ENCODE measurements at regions not wholly inside any gene's neighbourhood (a gene's known extent, or its start where the extent isn't known, plus 50 kb on each side); places are given as distances from the start of the nearest gene placed in this dataset.

DNA sequence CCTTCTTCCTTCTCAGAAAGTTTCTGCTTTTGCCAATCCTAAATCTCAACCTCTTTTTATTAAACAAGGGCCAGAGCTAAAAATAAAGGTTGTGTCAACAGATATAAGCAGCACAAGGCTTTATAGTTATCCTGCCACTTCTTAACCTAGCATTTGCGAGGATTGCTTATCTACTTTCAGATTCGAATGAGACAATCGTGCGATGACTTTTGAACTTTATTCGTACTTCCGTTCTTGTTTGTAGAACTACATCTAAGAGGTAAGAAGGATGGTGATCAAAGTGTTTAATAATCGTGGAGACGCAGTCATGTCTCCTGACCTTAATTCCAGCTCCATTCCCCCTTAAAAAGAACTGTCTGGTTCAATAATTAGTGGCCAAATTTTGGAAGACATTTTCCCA lies 578.6 kb downstream of the PIK3C3 start:
- TF ChIP-seq, protein P1, sequence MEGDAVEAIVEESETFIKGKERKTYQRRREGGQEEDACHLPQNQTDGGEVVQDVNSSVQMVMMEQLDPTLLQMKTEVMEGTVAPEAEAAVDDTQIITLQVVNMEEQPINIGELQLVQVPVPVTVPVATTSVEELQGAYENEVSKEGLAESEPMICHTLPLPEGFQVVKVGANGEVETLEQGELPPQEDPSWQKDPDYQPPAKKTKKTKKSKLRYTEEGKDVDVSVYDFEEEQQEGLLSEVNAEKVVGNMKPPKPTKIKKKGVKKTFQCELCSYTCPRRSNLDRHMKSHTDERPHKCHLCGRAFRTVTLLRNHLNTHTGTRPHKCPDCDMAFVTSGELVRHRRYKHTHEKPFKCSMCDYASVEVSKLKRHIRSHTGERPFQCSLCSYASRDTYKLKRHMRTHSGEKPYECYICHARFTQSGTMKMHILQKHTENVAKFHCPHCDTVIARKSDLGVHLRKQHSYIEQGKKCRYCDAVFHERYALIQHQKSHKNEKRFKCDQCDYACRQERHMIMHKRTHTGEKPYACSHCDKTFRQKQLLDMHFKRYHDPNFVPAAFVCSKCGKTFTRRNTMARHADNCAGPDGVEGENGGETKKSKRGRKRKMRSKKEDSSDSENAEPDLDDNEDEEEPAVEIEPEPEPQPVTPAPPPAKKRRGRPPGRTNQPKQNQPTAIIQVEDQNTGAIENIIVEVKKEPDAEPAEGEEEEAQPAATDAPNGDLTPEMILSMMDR (IDR thresholded peaks at IDR 0.05): no peak
- no peak for TF ChIP-seq POLR2A (IDR thresholded peaks at IDR 0.05)
